ENCODE measurements at regions not wholly inside any gene's neighbourhood (a gene's known extent, or its start where the extent isn't known, plus 50 kb on each side); places are given as distances from the start of the nearest gene placed in this dataset.

- Mint-ChIP-seq H3K36me3 (ENCODE audit: low read depth) (no peaks in the 10 kb centered on the region), H3K27me3 (ENCODE audit: insufficient read depth) (no peaks in the 10 kb centered on the region), H3K9me3 (no peaks in the 10 kb centered on the region), H3K27ac (no peak overlapping the region), H3K4me1 (peaks cover 8% of the 10 kb centered on the region), H3K4me3 (no peak overlapping the region)
- peak; percentile 87 for TF ChIP-seq CTCF (conservative IDR thresholded peaks at IDR 0.05)
- Histone ChIP-seq H3K4me3 (ENCODE audit: low read length) (no peak overlapping the region), H3K9me3 (ENCODE audit: control insufficient read depth, low read length) (no peaks in the 10 kb centered on the region), H3K36me3 (ENCODE audit: control insufficient read depth, insufficient read depth, low read length) (no peaks in the 10 kb centered on the region), H3K4me1 (ENCODE audit: control insufficient read depth, insufficient read depth, low read length) (no peaks in the 10 kb centered on the region), H3K27me3 (ENCODE audit: control insufficient read depth, insufficient read depth, low read length, poor library complexity, severe bottlenecking) (peaks cover 7% of the 10 kb centered on the region), H3K27ac (ENCODE audit: low read depth, low read length) (no peak overlapping the region), H3K9ac (ENCODE audit: extremely low read depth, low read length, poor library complexity, severe bottlenecking) (no peak overlapping the region)
- DNase-seq = no peak
- WGBS, 2 experiments (ENCODE audit: insufficient coverage in 1 of 2, insufficient read length in 1 of 2) = 12% methylated on average over 3 of the region's 3 CpGs; no CpG with 5 or more reads in 1 of the 2 experiments
Observed at GRCh38 chr12:88993651-88994050, 358.6 kb downstream of the DUSP6 start.

- Histone ChIP-seq H3K9me3 (ENCODE audit: control insufficient read depth, low read length) (no peaks in the 10 kb centered on the region), H3K27ac (ENCODE audit: low read depth, low read length) (no peak overlapping the region), H3K4me1 (ENCODE audit: control insufficient read depth, insufficient read depth, low read length) (no peaks in the 10 kb centered on the region), H3K9ac (ENCODE audit: extremely low read depth, low read length, poor library complexity, severe bottlenecking) (no peak overlapping the region), H3K4me3 (ENCODE audit: low read length) (no peak overlapping the region), H3K36me3 (ENCODE audit: control insufficient read depth, insufficient read depth, low read length) (no peaks in the 10 kb centered on the region), H3K27me3 (ENCODE audit: control insufficient read depth, insufficient read depth, low read length, poor library complexity, severe bottlenecking) (no peaks in the 10 kb centered on the region)
- no peak overlapping the region for H3K4me3 Mint-ChIP-seq
- H3K36me3 Mint-ChIP-seq (ENCODE audit: low read depth) = no peaks in the 10 kb centered on the region
- no peaks in the 10 kb centered on the region for H3K27me3 Mint-ChIP-seq (ENCODE audit: insufficient read depth)
- no peak for TF ChIP-seq CTCF (conservative IDR thresholded peaks at IDR 0.05)
- H3K4me1 Mint-ChIP-seq = peaks cover 19% of the 10 kb centered on the region
- no peaks in the 10 kb centered on the region for H3K9me3 Mint-ChIP-seq
- DNase-seq = no peak
- H3K27ac Mint-ChIP-seq = no peak overlapping the region
- whole genome bisulfite sequencing, 2 experiments (ENCODE audit: insufficient coverage in 1 of 2, insufficient read length in 1 of 2) = 91 to 100% methylated on average over 5 of the region's 5 CpGs
Observed at GRCh38 chr12:88986056-88986455, 366.2 kb downstream of the DUSP6 start.

GRCh38 chr12:88985631-88986030 lies 366.7 kb downstream of the DUSP6 start:
- no peak for DNase-seq
- no peaks in the 10 kb centered on the region for H3K9me3 ChIP-seq (ENCODE audit: control insufficient read depth, low read length)
- no peaks in the 10 kb centered on the region for H3K9me3 Mint-ChIP-seq
- no peak overlapping the region for H3K4me3 Mint-ChIP-seq
- no peaks in the 10 kb centered on the region for H3K36me3 Mint-ChIP-seq (ENCODE audit: low read depth)
- H3K27me3 ChIP-seq (ENCODE audit: control insufficient read depth, insufficient read depth, low read length, poor library complexity, severe bottlenecking) = no peaks in the 10 kb centered on the region
- no peak overlapping the region for H3K4me3 ChIP-seq (ENCODE audit: low read length)
- no peak for TF ChIP-seq CTCF (conservative IDR thresholded peaks at IDR 0.05)
- WGBS, 2 experiments (ENCODE audit: insufficient coverage in 1 of 2, insufficient read length in 1 of 2) = 60 to 92% methylated on average over 1 to 2 of the region's 3 CpGs
- H3K36me3 ChIP-seq (ENCODE audit: control insufficient read depth, insufficient read depth, low read length) = no peaks in the 10 kb centered on the region
- peaks cover 19% of the 10 kb centered on the region for H3K4me1 Mint-ChIP-seq
- H3K27ac ChIP-seq (ENCODE audit: low read depth, low read length) = no peak overlapping the region
- no peak overlapping the region for H3K9ac ChIP-seq (ENCODE audit: extremely low read depth, low read length, poor library complexity, severe bottlenecking)
- H3K4me1 ChIP-seq (ENCODE audit: control insufficient read depth, insufficient read depth, low read length) = no peaks in the 10 kb centered on the region
- no peaks in the 10 kb centered on the region for H3K27me3 Mint-ChIP-seq (ENCODE audit: insufficient read depth)
- H3K27ac Mint-ChIP-seq = no peak overlapping the region
